Activated gamma-delta T cell treated with anti-CD3 and anti-CD28 coated beads, Interleukin-2, amount 50 U/mL, for 16 hours (primary cell): ENCODE measurements at regions not wholly inside any gene's neighbourhood (a gene's known extent, or its start where the extent isn't known, plus 50 kb on each side); places are given as distances from the start of the nearest gene placed in this dataset.

Source experiments
- DNase-seq: peaks from one replicate; pipeline ENCODE4 v3.0.0-alpha.2; 2020; ENCODE audit warnings: low read depth

DNA sequence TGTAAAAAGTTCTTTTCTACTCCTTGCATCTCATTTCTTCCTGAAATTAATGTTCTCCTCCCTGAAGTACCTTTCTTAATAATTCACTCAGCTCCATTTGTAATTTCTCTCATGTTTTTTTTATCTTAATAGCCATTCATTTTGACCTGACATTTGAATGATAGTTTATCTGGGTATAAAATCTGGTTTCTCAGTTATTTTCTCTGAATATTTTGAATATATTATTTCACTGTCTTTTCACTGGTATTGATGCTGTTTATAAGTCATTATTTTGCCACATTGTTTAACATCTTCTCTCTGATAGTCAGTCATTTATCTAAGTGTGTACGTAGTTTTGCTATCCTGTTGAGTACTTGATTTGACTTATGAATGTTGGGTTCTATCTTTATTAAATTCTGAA, 68.8 kb upstream of the ARHGAP18 start:
- no peak for DNase-seq

DNA sequence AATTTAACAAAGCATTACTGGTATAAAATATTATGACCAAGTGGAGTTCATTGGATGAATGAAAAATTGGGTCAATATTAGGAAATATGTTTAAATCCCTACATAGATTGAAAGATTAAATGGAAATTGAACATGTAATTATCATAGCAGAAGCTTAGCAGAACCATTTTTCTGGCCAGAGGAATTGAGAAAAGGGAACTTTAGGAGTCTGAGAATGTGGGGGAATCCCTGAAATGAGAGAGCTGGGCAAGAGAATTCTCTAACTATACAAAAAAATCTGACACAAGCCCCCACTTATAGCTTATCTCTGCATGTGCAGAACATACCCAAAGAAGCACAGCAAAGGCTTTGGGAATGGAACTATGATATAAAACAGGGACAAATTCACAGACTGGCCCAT, 67.4 kb upstream of the ARHGAP18 start:
- no peak for DNase-seq

DNA sequence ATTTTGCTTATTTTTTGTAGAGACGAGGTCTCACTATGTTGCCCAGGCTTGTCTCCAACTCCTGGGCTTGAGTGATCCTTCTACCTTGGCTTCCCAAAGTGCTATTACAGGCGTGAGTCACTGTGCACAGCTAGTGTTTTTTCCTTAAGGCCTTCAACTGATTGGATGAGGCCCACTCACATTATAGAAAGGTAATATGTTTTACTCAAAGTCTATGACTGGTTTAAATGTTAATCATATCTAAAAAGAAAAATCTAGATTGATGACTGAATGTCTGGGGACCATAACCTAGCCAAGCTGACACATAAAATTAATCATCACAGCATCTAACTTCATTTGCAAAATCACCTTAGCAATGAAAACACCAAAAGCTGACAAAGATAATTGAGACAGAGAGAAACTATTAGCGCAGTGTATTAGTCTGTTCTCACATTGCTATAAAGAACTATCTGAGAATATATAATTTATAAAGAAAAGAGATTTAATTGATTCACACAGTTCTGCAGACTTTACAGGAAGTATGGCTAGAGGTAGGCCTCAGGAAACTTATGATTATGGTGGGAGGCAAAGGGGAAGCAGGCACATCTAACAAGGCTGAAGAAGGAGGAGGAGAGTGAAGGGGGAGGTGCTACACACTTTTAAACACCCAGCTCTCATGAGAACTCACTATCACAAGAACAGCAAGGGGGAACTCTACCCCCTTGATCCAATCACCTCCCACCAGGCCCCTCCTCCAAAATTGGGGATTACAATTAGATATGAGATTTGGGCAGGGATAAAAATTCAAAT, 66.8 kb upstream of the ARHGAP18 start:
- no peak for DNase-seq

DNA sequence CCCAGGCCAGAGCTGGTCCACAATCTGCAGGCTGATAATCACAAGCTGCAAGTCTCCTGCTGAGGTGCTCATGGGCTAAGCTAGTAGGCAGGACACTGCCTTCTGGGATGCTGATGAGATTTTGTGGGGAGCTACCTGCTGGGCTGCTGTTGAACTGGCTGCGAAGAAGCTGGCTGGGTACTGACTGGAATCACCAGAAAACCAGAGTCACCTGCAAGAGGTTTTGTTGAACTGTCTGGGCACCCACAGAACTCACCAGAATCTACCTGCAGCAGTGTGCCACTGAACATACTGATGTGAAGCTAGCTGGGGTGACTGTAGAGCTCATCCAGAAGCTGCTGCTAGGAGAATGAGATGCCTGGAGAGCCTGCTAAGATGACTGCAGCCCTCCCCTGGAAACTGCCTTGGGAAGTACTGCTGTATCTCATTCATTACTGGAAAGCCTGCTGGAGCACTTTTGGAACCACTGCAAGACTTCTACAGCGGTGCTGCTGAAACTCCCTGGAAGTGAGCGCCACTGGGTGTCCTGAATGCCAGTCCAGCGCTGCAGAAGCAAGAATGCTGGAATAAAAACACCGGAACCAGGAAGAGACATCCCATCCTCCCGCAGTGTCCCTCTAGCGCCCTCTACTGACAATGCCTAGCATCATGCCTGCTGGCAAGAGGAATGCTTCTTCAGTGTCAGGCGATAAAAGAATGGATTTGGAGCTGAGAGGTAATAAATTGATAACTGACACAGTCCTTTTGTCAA, 64.9 kb upstream of the ARHGAP18 start:
- no peak for DNase-seq

DNA sequence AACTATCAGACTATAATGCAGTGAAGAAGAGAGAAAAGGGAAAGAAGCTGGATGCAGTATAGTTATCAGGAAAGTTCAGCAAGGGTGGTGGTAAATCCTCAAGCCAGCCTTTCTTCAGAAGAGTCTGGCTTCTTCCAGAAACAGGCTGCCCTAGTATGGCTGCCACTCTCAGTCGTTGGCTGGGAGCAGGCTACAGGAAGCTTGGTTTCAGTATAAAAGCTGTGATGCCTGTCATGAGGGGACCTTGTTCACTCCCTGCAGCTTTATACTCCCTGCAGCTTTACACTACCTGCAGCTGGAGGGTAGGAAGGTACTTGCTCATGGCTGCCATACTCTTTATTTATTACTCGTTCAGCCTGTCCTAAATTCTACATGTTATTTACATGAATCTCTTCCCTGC, 63.3 kb upstream of the ARHGAP18 start:
- no peak for DNase-seq

DNA sequence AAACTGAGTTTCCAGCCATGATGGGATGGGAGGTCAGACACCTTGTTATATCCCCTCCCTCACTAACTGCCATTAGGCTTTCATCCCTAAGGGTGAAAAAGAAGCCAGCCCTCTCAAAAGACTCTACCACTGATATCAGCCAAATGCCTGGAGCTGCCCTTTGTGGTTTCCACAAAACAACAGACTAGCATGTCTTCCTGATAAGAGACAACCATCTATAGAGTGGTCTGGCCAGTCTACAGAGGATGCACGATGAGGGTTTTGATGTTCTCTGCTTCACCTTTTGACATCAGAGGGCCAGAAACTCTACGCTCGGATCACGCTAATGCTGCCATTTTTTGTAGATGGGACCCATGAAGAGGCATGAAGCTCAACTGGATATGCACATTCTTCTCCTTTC, 61.7 kb upstream of the ARHGAP18 start:
- no peak for DNase-seq

DNA sequence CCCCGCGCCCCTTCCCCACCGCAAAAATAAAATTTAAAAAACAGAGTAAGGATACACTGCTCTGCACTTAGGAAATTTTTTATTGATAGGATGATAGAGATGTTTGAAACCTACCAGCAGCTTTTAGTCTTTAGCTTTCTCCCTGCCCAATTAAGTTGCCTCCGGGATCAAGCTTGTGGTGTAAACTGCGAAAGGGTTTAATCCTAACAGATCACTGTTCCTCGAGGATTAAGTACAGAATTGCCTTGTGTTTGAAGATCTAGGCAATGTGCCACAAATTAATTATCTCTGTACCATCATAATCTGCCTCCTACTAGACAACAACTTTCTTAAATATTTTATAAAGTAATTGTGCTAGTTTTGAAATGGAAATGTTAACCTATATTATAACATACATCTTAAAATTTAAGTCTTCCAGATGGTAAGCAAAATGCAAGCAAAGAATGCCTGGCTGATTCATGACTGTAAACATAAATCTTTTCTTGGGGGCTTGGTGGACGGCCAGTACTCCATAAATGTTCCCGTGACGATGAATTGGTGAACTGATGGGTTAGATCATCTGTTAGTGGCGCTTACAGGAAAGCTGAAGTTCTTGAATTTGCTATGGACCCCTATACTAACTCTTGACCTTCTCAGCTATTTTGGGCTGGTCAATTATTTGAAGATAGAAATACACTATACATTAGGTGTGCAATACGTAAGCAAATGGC, 58.0 kb upstream of the ARHGAP18 start:
- DNase-seq, result no peak

DNA sequence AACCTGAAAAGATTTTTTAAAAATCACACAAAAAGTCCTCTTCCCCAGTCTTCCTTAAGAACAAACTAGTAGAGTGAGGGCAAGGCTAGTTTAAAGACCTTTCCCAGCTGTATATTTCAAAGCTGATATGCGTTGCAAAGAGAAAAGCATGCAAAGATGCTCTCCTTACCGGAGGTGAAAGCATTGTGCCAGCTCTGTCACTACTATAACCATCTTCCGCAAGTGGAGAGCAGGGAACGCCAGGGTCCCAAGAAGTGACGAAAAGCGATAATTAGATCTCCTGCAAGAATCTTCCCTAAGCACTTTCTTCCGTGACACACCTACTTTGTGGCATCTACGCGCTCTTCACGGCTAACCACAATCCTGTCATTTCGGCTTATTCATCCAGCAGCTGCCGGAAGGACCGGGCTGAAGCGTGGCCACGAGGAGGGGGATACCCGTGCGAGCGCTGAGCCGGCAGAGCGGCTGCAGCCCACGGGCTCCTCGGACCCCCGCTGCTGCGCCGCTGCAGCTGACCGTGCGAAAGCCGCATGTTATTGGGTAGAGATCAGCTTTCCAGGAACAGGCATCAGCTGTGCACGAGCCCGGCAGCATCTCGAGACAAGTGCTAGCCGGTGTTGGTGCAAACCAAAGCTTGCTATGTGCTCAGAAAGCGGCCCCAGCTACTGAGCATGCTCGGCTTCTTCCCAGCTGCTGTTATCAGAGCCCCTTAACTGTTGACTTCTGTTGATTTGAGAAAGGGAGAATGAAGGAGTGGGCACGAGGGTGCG, 57.2 kb upstream of the ARHGAP18 start:
- peak; percentile 39 for DNase-seq

DNA sequence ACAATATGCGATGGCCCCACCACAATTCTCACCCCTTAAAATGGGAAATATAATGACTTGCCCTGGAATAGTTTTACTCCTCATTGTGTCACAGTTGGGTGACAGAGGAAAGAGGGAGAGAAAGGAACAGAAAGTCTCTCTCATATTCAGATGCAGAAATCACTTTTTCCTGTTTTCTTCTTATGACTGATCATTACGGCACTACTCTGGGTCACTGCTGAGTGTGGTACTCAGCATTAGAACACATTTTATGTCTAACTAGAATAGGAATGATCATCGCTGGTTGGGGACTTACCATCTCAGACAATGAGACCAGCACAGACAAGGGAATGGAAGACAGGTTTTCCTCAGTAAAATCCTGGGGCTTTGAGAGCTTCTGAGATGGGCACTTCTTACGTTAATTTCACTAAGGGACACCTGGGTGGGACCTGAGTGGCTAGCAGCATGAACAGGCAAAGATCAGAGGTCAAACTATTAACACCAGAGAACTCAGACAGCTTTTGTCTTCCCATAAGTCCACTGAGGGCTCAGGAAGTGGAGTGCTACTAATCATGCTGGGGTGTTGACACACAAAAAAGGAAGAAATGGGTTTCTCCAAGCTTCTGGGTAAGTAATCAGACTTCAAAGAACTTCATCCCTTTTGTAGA, 54.9 kb upstream of the ARHGAP18 start:
- no peak for DNase-seq

DNA sequence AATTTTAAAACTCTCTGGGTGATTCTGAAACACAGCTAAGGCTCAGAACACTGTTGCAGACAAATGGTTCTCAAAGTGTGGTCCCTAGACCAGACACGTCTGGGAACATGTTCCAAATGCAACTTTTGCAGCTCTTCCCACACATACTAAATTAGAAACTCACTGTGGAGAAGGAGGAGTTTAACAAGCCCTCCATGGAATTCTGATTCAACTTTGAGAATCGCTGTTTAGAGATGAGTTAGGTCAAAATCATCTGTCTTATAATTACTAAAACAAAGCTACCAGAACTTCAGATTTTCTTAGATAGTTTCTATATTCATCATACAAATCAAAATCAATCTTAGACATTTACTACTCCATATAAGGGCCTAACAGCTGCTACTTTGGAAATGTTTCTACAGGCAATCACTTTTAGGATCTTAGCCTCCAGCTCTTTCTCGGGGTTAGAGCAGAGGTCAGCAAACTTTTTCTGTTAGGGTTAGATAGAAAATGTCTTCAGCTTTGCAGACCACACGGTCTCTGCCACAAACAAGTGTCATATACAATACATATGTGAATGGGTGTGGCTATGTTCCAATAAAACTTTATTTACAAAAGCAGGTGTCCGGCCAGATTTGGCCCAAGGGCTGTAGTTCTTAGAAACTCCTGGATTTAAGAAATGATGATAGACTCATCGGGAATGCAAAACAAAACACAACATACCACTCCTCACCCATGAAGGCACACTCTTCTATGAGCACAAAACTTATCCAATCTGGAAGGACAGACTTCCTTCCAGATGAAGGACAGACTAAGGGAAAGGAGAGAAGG, 50.0 kb upstream of the ARHGAP18 start:
- no peak for DNase-seq
